ENCODE measurements at regions not wholly inside any gene's neighbourhood (a gene's known extent, or its start where the extent isn't known, plus 50 kb on each side); places are given as distances from the start of the nearest gene placed in this dataset.

GRCh38 chr3:139095803-139096466, 51.2 kb upstream of the PRR23C start:
- intact Hi-C loops (cut with DNase I), result no loop called here
- Histone ChIP-seq H3K4me1 (ENCODE audit: control insufficient read depth in 1 of 2, insufficient read depth in 2 of 2, low read length in 2 of 2) (no peaks in the 10 kb centered on the region), H3K36me3 (ENCODE audit: control insufficient read depth in 1 of 2, insufficient read depth in 2 of 2, low read length in 1 of 2) (no peaks in the 10 kb centered on the region), H3K27ac (ENCODE audit: low read depth in 1 of 2, low read length in 2 of 2) (no peak overlapping the region), H3K4me3 (ENCODE audit: low read length in 2 of 2) (no peak overlapping the region), H3K27me3 (ENCODE audit: control insufficient read depth in 1 of 2, insufficient read depth in 2 of 2, low read length in 1 of 2) (no peaks in the 10 kb centered on the region), H3K9me3 (ENCODE audit: control insufficient read depth, low read length) (peaks cover 8% of the 10 kb centered on the region)
- ATAC-seq (ENCODE audit: low FRiP score) (no peak), DNase-seq (no peak)
- WGBS, 2 donors, result 48 to 57% methylated on average over 4 of the region's 4 CpGs

- intact Hi-C loops (cut with DNase I), result no loop called here
These were observed 52.0 kb upstream of the PRR23C start for GRCh38 chr3:139096670-139097069.

GRCh38 chr3:139098391-139098790, 53.7 kb upstream of the PRR23C start:
- Histone ChIP-seq H3K27me3 (ENCODE audit: control insufficient read depth in 1 of 2, insufficient read depth in 2 of 2, low read length in 1 of 2) (no peaks in the 10 kb centered on the region), H3K9me3 (ENCODE audit: control insufficient read depth, low read length) (peaks cover 3% of the 10 kb centered on the region), H3K27ac (ENCODE audit: low read depth in 1 of 2, low read length in 2 of 2) (no peak overlapping the region), H3K4me3 (ENCODE audit: low read length in 2 of 2) (no peak overlapping the region), H3K36me3 (ENCODE audit: control insufficient read depth in 1 of 2, insufficient read depth in 2 of 2, low read length in 1 of 2) (no peaks in the 10 kb centered on the region), H3K4me1 (ENCODE audit: control insufficient read depth in 1 of 2, insufficient read depth in 2 of 2, low read length in 2 of 2) (no peaks in the 10 kb centered on the region)
- intact Hi-C loops (cut with DNase I), result no loop called here
- ATAC-seq (ENCODE audit: low FRiP score) (no peak), DNase-seq (no peak)
- 94 to 98% methylated on average over 1 of the region's 1 CpG for WGBS, 2 donors

More at GRCh38 chr3:139096670-139097069, 52.0 kb upstream of the PRR23C start:
- Histone ChIP-seq H3K9me3 (ENCODE audit: control insufficient read depth, low read length) (peaks cover 5% of the 10 kb centered on the region), H3K4me3 (ENCODE audit: low read length in 2 of 2) (no peak overlapping the region), H3K36me3 (ENCODE audit: control insufficient read depth in 1 of 2, insufficient read depth in 2 of 2, low read length in 1 of 2) (no peaks in the 10 kb centered on the region), H3K27me3 (ENCODE audit: control insufficient read depth in 1 of 2, insufficient read depth in 2 of 2, low read length in 1 of 2) (no peaks in the 10 kb centered on the region), H3K27ac (ENCODE audit: low read depth in 1 of 2, low read length in 2 of 2) (no peak overlapping the region), H3K4me1 (ENCODE audit: control insufficient read depth in 1 of 2, insufficient read depth in 2 of 2, low read length in 2 of 2) (no peaks in the 10 kb centered on the region)
- ATAC-seq (ENCODE audit: low FRiP score), result no peak
- WGBS, 2 donors, result 36 to 45% methylated on average over 1 of the region's 1 CpG
- DNase-seq, result no peak

- intact Hi-C loops (cut with DNase I), result no loop called here
- Histone ChIP-seq H3K9me3 (ENCODE audit: control insufficient read depth, low read length) (peaks cover 3% of the 10 kb centered on the region), H3K36me3 (ENCODE audit: control insufficient read depth in 1 of 2, insufficient read depth in 2 of 2, low read length in 1 of 2) (no peaks in the 10 kb centered on the region), H3K4me3 (ENCODE audit: low read length in 2 of 2) (no peak overlapping the region), H3K27ac (ENCODE audit: low read depth in 1 of 2, low read length in 2 of 2) (no peak overlapping the region), H3K4me1 (ENCODE audit: control insufficient read depth in 1 of 2, insufficient read depth in 2 of 2, low read length in 2 of 2) (no peaks in the 10 kb centered on the region), H3K27me3 (ENCODE audit: control insufficient read depth in 1 of 2, insufficient read depth in 2 of 2, low read length in 1 of 2) (no peaks in the 10 kb centered on the region)
- DNase-seq, result no peak
- no peak for ATAC-seq (ENCODE audit: low FRiP score)
- 69 to 76% methylated on average over 5 of the region's 5 CpGs for WGBS, 2 donors
These were observed 55.5 kb upstream of the PRR23C start for GRCh38 chr3:139099968-139100817.

- DNase-seq, result no peak
- Histone ChIP-seq H3K4me1 (ENCODE audit: control insufficient read depth in 1 of 2, insufficient read depth in 2 of 2, low read length in 2 of 2) (no peaks in the 10 kb centered on the region), H3K27me3 (ENCODE audit: control insufficient read depth in 1 of 2, insufficient read depth in 2 of 2, low read length in 1 of 2) (no peaks in the 10 kb centered on the region), H3K9me3 (ENCODE audit: control insufficient read depth, low read length) (peaks cover 2% of the 10 kb centered on the region), H3K4me3 (ENCODE audit: low read length in 2 of 2) (no peak overlapping the region), H3K36me3 (ENCODE audit: control insufficient read depth in 1 of 2, insufficient read depth in 2 of 2, low read length in 1 of 2) (no peaks in the 10 kb centered on the region), H3K27ac (ENCODE audit: low read depth in 1 of 2, low read length in 2 of 2) (no peak overlapping the region)
- WGBS, 2 donors, result 32 to 38% methylated on average over 1 of the region's 1 CpG
- no peak for ATAC-seq (ENCODE audit: low FRiP score)
- intact Hi-C loops (cut with DNase I), result no loop called here
These were observed 56.1 kb upstream of the PRR23C start for GRCh38 chr3:139100821-139101220.

GRCh38 chr3:139101396-139101795, 56.7 kb upstream of the PRR23C start:
- DNase-seq, result no peak
- Histone ChIP-seq H3K27me3 (ENCODE audit: control insufficient read depth in 1 of 2, insufficient read depth in 2 of 2, low read length in 1 of 2) (no peaks in the 10 kb centered on the region), H3K36me3 (ENCODE audit: control insufficient read depth in 1 of 2, insufficient read depth in 2 of 2, low read length in 1 of 2) (no peaks in the 10 kb centered on the region), H3K4me1 (ENCODE audit: control insufficient read depth in 1 of 2, insufficient read depth in 2 of 2, low read length in 2 of 2) (no peaks in the 10 kb centered on the region), H3K27ac (ENCODE audit: low read depth in 1 of 2, low read length in 2 of 2) (no peak overlapping the region), H3K4me3 (ENCODE audit: low read length in 2 of 2) (no peak overlapping the region), H3K9me3 (ENCODE audit: control insufficient read depth, low read length) (peaks cover 2% of the 10 kb centered on the region)
- WGBS, 2 donors, result 30 to 35% methylated on average over 2 of the region's 2 CpGs
- intact Hi-C loops (cut with DNase I), result no loop called here
- no peak for ATAC-seq (ENCODE audit: low FRiP score)

- no peak overlapping the region for H3K27ac ChIP-seq (ENCODE audit: low read depth in 1 of 2, low read length in 2 of 2)
- no peaks in the 10 kb centered on the region for H3K27me3 ChIP-seq (ENCODE audit: control insufficient read depth in 1 of 2, insufficient read depth in 2 of 2, low read length in 1 of 2)
- WGBS, 2 donors, result 71 to 73% methylated on average over 4 of the region's 4 CpGs
- no peaks in the 10 kb centered on the region for H3K36me3 ChIP-seq (ENCODE audit: control insufficient read depth in 1 of 2, insufficient read depth in 2 of 2, low read length in 1 of 2)
- no peak overlapping the region for H3K4me3 ChIP-seq (ENCODE audit: low read length in 2 of 2)
- DNase-seq (no peak), ATAC-seq (ENCODE audit: low FRiP score) (no peak)
- H3K4me1 ChIP-seq (ENCODE audit: control insufficient read depth in 1 of 2, insufficient read depth in 2 of 2, low read length in 2 of 2), result no peaks in the 10 kb centered on the region
- intact Hi-C loops (cut with DNase I), result no loop called here
- H3K9me3 ChIP-seq (ENCODE audit: control insufficient read depth, low read length), result peaks cover 2% of the 10 kb centered on the region
These were observed 58.8 kb upstream of the PRR23C start for GRCh38 chr3:139103484-139103883.

GRCh38 chr3:139104062-139104461, 59.4 kb upstream of the PRR23C start:
- Histone ChIP-seq H3K4me3 (ENCODE audit: low read length in 2 of 2) (no peak overlapping the region), H3K27me3 (ENCODE audit: control insufficient read depth in 1 of 2, insufficient read depth in 2 of 2, low read length in 1 of 2) (no peaks in the 10 kb centered on the region), H3K9me3 (ENCODE audit: control insufficient read depth, low read length) (peaks cover 2% of the 10 kb centered on the region), H3K4me1 (ENCODE audit: control insufficient read depth in 1 of 2, insufficient read depth in 2 of 2, low read length in 2 of 2) (no peaks in the 10 kb centered on the region), H3K27ac (ENCODE audit: low read depth in 1 of 2, low read length in 2 of 2) (no peak overlapping the region), H3K36me3 (ENCODE audit: control insufficient read depth in 1 of 2, insufficient read depth in 2 of 2, low read length in 1 of 2) (no peaks in the 10 kb centered on the region)
- WGBS, 2 donors, result 71 to 78% methylated on average over 5 of the region's 5 CpGs
- ATAC-seq (ENCODE audit: low FRiP score), result no peak
- DNase-seq, result no peak
- intact Hi-C loops (cut with DNase I), result no loop called here
